NCI-H2107 (cell line): ENCODE measurements at regions not wholly inside any gene's neighbourhood (a gene's known extent, or its start where the extent isn't known, plus 50 kb on each side); places are given as distances from the start of the nearest gene placed in this dataset.
A peak's percentile ranks its signal among the peaks of the same experiment; 100 is the strongest.
"Not testable (repeated sequence)": the region's sequence is repeated elsewhere in the genome, so short reads cannot be mapped to it uniquely, and the experiment has no call there.

Experiments
- DNase-seq: peaks from one replicate; lab custom pipeline; 2025; lab: John Stamatoyannopoulos, UW

DNA sequence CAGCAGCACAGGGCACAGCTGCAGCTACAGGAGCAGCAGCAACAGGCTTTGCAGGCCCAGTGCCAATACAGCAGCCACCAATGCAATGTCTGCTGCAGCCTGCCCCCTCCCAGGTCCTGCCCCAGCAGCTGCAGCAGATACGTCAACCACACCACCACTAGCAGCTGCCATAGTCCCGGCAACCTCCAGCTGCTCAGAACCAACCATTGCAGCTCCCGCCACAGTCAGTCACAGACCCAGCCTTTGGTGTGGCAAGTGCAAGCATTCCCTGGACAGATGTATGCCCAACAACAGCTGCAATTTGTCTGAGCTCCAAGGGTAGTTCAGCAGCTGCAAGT lies 53.3 kb upstream of the TUBA3E start:
- DNase-seq: peak; percentile 4

- not testable (repeated sequence) for DNase-seq
Observed at GRCh38 chr2:130248355-130248754, 50.1 kb upstream of the TUBA3E start.
